Caco-2 (cell line): ENCODE measurements at regions not wholly inside any gene's neighbourhood (a gene's known extent, or its start where the extent isn't known, plus 50 kb on each side); places are given as distances from the start of the nearest gene placed in this dataset.
"Not testable (repeated sequence)": the region's sequence is repeated elsewhere in the genome, so short reads cannot be mapped to it uniquely, and the experiment has no call there.

Source experiments
- BruUV-seq: library from RNA; stranded (reverse); fragments of 400-500 nt; replicated peaks from 2 replicates; lab custom pipeline; 2021; lab: Mats Ljungman, UMichigan
- CTCF ChIA-PET: fragments of 300-600 bp; sonication (Branson Sonifier 250); formaldehyde crosslinking; loops from one replicate; lab custom pipeline; 2022; ENCODE audit warnings: antibody characterized with exemption; lab: Charles Lee
- POLR2A ChIA-PET: fragments of 300-600 bp; sonication (Branson Sonifier 250); formaldehyde crosslinking; loops from one replicate; lab custom pipeline; 2022; ENCODE audit warnings: antibody characterized with exemption; lab: Charles Lee
- DNase-seq, 2 experiments: peaks; one replicate each; pipeline versions ENCODE4 v3.0.0 to v3.0.0-alpha.2; 2020 to 2022
- H3K27me3 ChIP-seq: replicated peaks from 2 replicates; pipeline ENCODE4 v1.6.0; 2011; ENCODE audit warnings: low read length; ENCODE audit not compliant: control insufficient read depth, insufficient read depth
- H3K36me3 ChIP-seq: 2 replicates; pipeline ENCODE4 v1.5.1; 2011; ENCODE audit warnings: low read length; ENCODE audit not compliant: control insufficient read depth, insufficient read depth
- H3K4me1 ChIP-seq: fragments of 250-450 bp; sonication (Bioruptor Pico); 2 replicates; pipeline ENCODE4 v1.5.1; 2020; ENCODE audit warnings: mild to moderate bottlenecking
- H3K4me3 ChIP-seq: 2 replicates; pipeline ENCODE4 v1.5.1; 2011; ENCODE audit warnings: low read depth, mild to moderate bottlenecking, control low read depth, low read length
- H3K9me3 ChIP-seq: fragments of 250-450 bp; sonication (Bioruptor Pico); 2 replicates; pipeline ENCODE4 v1.5.1; 2020; ENCODE audit warnings: mild to moderate bottlenecking, moderate library complexity
- H3K27ac Mint-ChIP-seq: one replicate; pipeline ENCODE4 v1.8.0; 2022; ENCODE audit warnings: mixed read lengths; ENCODE audit not compliant: unreplicated experiment
- H3K27me3 Mint-ChIP-seq: one replicate; pipeline ENCODE4 v1.8.0; 2022; ENCODE audit warnings: mixed read lengths; ENCODE audit not compliant: insufficient read depth, unreplicated experiment
- H3K36me3 Mint-ChIP-seq: one replicate; pipeline ENCODE4 v1.8.0; 2022; ENCODE audit warnings: mild to moderate bottlenecking, mixed read lengths; ENCODE audit not compliant: insufficient read depth, unreplicated experiment
- H3K4me1 Mint-ChIP-seq: one replicate; pipeline ENCODE4 v1.8.0; 2022; ENCODE audit warnings: low read depth, mixed read lengths; ENCODE audit not compliant: unreplicated experiment
- H3K4me3 Mint-ChIP-seq: one replicate; pipeline ENCODE4 v1.8.0; 2022; ENCODE audit warnings: mild to moderate bottlenecking, moderate library complexity, mixed read lengths; ENCODE audit not compliant: unreplicated experiment
- H3K9me3 Mint-ChIP-seq: one replicate; pipeline ENCODE4 v1.8.0; 2022; ENCODE audit warnings: mixed read lengths; ENCODE audit not compliant: unreplicated experiment
- CTCF ChIP-seq, 2 experiments: fragments of 200-600 bp in 1 of 2; IDR thresholded peaks; 1 replicate in 1 of 2; 2 replicates in 1 of 2; pipeline versions ENCODE4 v1.5.1 to v1.8.0; 2011 to 2022; ENCODE audit warnings: antibody characterized with exemption in 1 of 2, control low read depth in 1 of 2, inconsistent platforms in 1 of 2, low read depth in 1 of 2, low read length in 1 of 2, mild to moderate bottlenecking in 1 of 2, moderate library complexity in 1 of 2; ENCODE audit not compliant: insufficient read depth in 1 of 2, severe bottlenecking in 1 of 2, unreplicated experiment in 1 of 2
- intact Hi-C: fragments of 100-400 bp; cut with micrococcal nuclease; formaldehyde crosslinking; loops from one replicate; pipeline ENCODE4 v1.10.0; 2022; ENCODE audit not compliant: unreplicated experiment

DNA sequence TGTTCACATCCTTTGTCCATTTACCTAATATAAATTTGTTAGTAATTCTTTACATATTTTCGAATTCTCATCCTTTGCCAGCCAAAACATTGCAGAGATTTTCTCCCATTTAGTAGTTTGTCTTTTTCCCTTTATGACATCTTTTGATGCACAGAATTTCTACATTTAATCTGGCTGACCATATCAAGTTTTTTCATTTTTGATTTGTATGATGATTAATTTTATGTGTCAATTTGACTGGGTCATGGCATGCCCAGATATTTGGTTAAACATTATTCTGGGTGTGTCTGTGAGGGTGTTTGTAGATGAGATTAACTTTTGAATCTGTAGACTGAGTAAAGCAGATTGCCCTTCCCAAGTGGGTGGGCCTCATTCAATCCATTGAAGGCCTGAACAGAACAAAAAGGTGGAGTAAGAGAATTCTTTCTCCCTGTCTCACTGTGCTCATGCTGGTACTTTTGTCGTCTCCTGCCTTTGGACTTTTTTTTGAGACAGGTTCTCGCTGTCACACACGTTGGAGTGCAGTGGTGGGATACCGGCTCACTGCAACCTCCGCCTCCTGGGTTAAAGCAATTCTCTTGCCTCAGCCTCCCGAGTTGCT lies 72.1 kb upstream of the EPB41L1 start:
- peaks cover 60% of the 10 kb centered on the region for H3K4me1 Mint-ChIP-seq
- H3K27ac Mint-ChIP-seq = peak overlapping the region; percentile 99
- no peaks in the 10 kb centered on the region for H3K27me3 Mint-ChIP-seq
- peaks cover 30% of the 10 kb centered on the region for H3K36me3 Mint-ChIP-seq
- intact Hi-C loops = no loop called here
- Histone ChIP-seq H3K36me3 (no peaks in the 10 kb centered on the region), H3K9me3 (peaks cover 12% of the 10 kb centered on the region), H3K27me3 (no peaks in the 10 kb centered on the region), H3K4me1 (peaks cover 73% of the 10 kb centered on the region), H3K4me3 (no peak overlapping the region)
- H3K9me3 Mint-ChIP-seq = peaks cover 11% of the 10 kb centered on the region
- DNase-seq = peak; percentile 73 to 90
- POLR2A ChIA-PET = interaction anchor here (0.8 to 1.0 kb wide), 4 partner anchors 10 to 56 kb away, joined by 3 to 12 read pairs (median 3); no protein-coding TSS in a partner anchor
- peak overlapping the region; percentile 43 for H3K4me3 Mint-ChIP-seq
- TF ChIP-seq CTCF (IDR thresholded peaks at IDR 0.05; ENCODE audit: insufficient read depth in 1 of 2, low read depth in 1 of 2, low read length in 1 of 2, severe bottlenecking in 1 of 2, unreplicated experiment in 1 of 2) = no peak
- CTCF ChIA-PET = interaction anchor here (1.5 to 1.8 kb wide), 2 partner anchors 18 to 91 kb away, joined by 4 to 6 read pairs; no protein-coding TSS in a partner anchor
- no TSS peak for BruUV-seq

DNA sequence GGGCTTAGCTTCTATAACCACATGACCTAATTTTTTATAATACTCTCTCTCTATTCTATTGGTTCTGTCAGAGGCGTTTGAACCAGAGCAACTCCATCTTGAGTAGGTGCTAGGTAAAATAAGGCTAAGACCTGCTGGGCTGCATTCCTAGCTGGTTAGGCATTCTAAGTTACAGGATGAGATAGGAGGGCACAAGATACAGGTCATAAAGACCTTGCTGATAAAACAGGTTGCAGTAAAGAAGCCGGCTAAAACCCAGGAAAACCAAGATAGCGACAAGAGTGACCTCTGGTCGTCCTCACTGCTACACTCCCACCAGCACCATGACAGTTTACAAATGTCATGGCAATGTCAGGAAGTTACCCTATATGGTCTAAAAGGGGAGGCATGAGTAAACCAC lies 71.3 kb upstream of the EPB41L1 start:
- Mint-ChIP-seq H3K9me3 (peaks cover 11% of the 10 kb centered on the region), H3K4me1 (peaks cover 67% of the 10 kb centered on the region), H3K4me3 (peak overlapping the region; percentile 43), H3K27ac (peak overlapping the region; percentile 99), H3K36me3 (peaks cover 30% of the 10 kb centered on the region)
- not testable (repeated sequence) for H3K36me3 ChIP-seq, H3K27me3 ChIP-seq, BruUV-seq, H3K4me3 ChIP-seq, H3K27me3 Mint-ChIP-seq
- POLR2A ChIA-PET = interaction anchor here (0.8 to 1.0 kb wide), 4 partner anchors 9 to 55 kb away, joined by 3 to 12 read pairs (median 3); no protein-coding TSS in a partner anchor
- peak; percentile 95 to 99 for DNase-seq
- CTCF ChIA-PET = interaction anchor here (1.1 to 1.8 kb wide), 3 partner anchors 18 to 92 kb away, joined by 4 to 6 read pairs (median 5); no protein-coding TSS in a partner anchor
- intact Hi-C loops = loop anchor here (1.0 kb wide), 3 partner anchors 13 to 32 kb away; no protein-coding TSS in a partner anchor
- Histone ChIP-seq H3K9me3 (peaks cover 12% of the 10 kb centered on the region), H3K4me1 (peaks cover 74% of the 10 kb centered on the region)

DNA sequence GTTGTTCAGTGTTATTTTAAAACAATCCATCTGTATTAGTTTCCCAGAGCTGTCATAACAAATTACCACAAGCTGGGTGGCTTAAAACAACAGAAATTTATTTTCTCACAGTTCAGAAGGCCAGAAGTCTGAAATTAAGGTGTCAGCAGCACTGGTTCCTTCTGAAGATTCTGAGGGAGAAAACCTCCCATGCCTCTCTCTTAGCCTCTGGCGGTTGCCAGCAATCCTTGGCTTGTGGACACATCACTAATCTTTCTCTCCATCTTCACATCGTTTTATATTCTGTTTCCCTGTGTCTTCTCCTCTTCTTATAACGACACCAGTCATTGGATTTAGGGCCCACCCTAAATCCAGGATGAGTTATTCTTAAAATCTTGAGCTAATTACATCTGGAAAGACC lies 70.2 kb upstream of the EPB41L1 start:
- CTCF ChIA-PET = no interaction called here
- Mint-ChIP-seq H3K4me1 (peaks cover 67% of the 10 kb centered on the region), H3K27ac (peak overlapping the region; percentile 99), H3K27me3 (no peaks in the 10 kb centered on the region), H3K9me3 (peaks cover 11% of the 10 kb centered on the region), H3K36me3 (peaks cover 30% of the 10 kb centered on the region), H3K4me3 (no peak overlapping the region)
- DNase-seq = no peak
- H3K4me1 ChIP-seq = peaks cover 74% of the 10 kb centered on the region
- H3K36me3 ChIP-seq = no peaks in the 10 kb centered on the region
- intact Hi-C loops = no loop called here
- H3K9me3 ChIP-seq = peaks cover 12% of the 10 kb centered on the region
- no peaks in the 10 kb centered on the region for H3K27me3 ChIP-seq
- no peak for TF ChIP-seq CTCF (IDR thresholded peaks at IDR 0.05; ENCODE audit: insufficient read depth in 1 of 2, low read depth in 1 of 2, low read length in 1 of 2, severe bottlenecking in 1 of 2, unreplicated experiment in 1 of 2)
- BruUV-seq = no TSS peak
- POLR2A ChIA-PET = no interaction called here
- no peak overlapping the region for H3K4me3 ChIP-seq
